Activated CD8-positive, alpha-beta memory T cell treated with anti-CD3 and anti-CD28 coated beads for 48 hours (primary cell): ENCODE measurements at regions not wholly inside any gene's neighbourhood (a gene's known extent, or its start where the extent isn't known, plus 50 kb on each side); places are given as distances from the start of the nearest gene placed in this dataset.

Experiments used
- DNase-seq, 3 experiments: peaks; one replicate each; pipeline ENCODE4 v3.0.0-alpha.2; 2020; ENCODE audit warnings: low read depth in 2 of 3, low spot score in 2 of 3

- DNase-seq, result no peak
Measured at GRCh38 chr4:123869286-123870215, 473.0 kb downstream of the SPRY1 start.

GRCh38 chr4:123870216-123870876, 473.8 kb downstream of the SPRY1 start:
- no peak for DNase-seq

- no peak for DNase-seq
Measured at GRCh38 chr4:123871341-123871740, 474.7 kb downstream of the SPRY1 start.

GRCh38 chr4:123874063-123874462, 477.5 kb downstream of the SPRY1 start:
- no peak for DNase-seq

- no peak for DNase-seq
Measured at GRCh38 chr4:123876143-123876542, 479.5 kb downstream of the SPRY1 start.

- no peak for DNase-seq
Measured at GRCh38 chr4:123876671-123877101, 480.1 kb downstream of the SPRY1 start.

- no peak for DNase-seq
Measured at GRCh38 chr4:123877551-123877950, 481.0 kb downstream of the SPRY1 start.

- no peak for DNase-seq
Measured at GRCh38 chr4:123878976-123879375, 482.4 kb downstream of the SPRY1 start.

GRCh38 chr4:123880631-123881030, 484.0 kb downstream of the SPRY1 start:
- no peak for DNase-seq

GRCh38 chr4:123884922-123885321, 488.3 kb downstream of the SPRY1 start:
- no peak for DNase-seq

- no peak for DNase-seq
Measured at GRCh38 chr4:123889507-123889906, 492.9 kb downstream of the SPRY1 start.

- no peak for DNase-seq
Measured at GRCh38 chr4:123890889-123891288, 494.3 kb downstream of the SPRY1 start.

GRCh38 chr4:123891881-123892280, 495.3 kb downstream of the SPRY1 start:
- DNase-seq, result no peak

- DNase-seq, result no peak
Measured at GRCh38 chr4:123892368-123892976, 495.9 kb downstream of the SPRY1 start.

GRCh38 chr4:123893011-123893981, 496.7 kb downstream of the SPRY1 start:
- no peak for DNase-seq

GRCh38 chr4:123896446-123897071, 500.0 kb downstream of the SPRY1 start:
- no peak for DNase-seq

GRCh38 chr4:123898946-123899666, 502.5 kb downstream of the SPRY1 start:
- no peak for DNase-seq

- DNase-seq, result no peak
Measured at GRCh38 chr4:123904882-123905281, 508.3 kb downstream of the SPRY1 start.

- DNase-seq, result no peak
Measured at GRCh38 chr4:123913598-123913997, 517.0 kb downstream of the SPRY1 start.

GRCh38 chr4:123916821-123917220, 520.2 kb downstream of the SPRY1 start:
- DNase-seq, result no peak
